ENCODE measurements at regions not wholly inside any gene's neighbourhood (a gene's known extent, or its start where the extent isn't known, plus 50 kb on each side); places are given as distances from the start of the nearest gene placed in this dataset.

- DNase-seq (no peak), ATAC-seq (no peak)
- intact Hi-C loops (cut with DNase I, micrococcal nuclease), result no loop called here
Measured at GRCh38 chr4:3830774-3831528, 64.8 kb downstream of the ADRA2C start.

GRCh38 chr4:3831529-3832150 is 65.5 kb downstream of the ADRA2C start:
- intact Hi-C loops (cut with DNase I, micrococcal nuclease), result no loop called here
- ATAC-seq (no peak), DNase-seq (no peak)

DNA sequence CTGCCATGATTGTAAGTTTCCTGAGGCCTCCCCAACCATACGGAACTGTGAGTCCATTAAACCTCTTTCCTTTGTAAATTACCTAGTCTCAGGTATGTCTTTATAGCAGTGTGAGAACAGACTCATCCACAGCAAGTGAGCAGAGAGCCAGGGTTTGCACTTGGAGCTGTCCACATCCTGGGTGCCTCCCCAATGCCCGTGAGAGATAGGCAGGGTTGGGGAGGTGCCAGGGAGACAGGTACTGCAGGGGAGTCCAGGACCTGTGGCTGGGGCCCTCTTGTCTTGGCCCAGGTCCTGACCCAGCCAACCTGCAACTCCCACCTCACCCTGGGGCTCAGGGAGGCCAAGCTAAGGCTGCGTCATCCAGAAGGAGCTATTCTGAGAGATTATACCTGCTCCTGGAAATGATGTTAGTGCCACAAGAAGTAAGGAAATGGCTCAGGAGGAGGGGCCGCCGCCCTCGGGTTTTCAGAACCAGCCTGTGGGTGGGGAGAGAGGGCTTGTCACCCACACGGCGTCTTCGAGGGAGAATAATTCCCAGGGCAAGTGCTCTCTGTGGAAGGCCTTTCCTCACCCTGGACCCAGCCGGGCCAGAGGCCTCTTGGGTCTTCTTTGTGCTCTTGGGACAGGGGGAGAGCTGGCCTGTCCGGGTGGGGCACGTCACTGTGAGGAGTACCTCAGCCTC is 66.5 kb downstream of the ADRA2C start:
- intact Hi-C loops (cut with DNase I, micrococcal nuclease), result no loop called here
- DNase-seq, result no peak
- no peak for ATAC-seq

DNA sequence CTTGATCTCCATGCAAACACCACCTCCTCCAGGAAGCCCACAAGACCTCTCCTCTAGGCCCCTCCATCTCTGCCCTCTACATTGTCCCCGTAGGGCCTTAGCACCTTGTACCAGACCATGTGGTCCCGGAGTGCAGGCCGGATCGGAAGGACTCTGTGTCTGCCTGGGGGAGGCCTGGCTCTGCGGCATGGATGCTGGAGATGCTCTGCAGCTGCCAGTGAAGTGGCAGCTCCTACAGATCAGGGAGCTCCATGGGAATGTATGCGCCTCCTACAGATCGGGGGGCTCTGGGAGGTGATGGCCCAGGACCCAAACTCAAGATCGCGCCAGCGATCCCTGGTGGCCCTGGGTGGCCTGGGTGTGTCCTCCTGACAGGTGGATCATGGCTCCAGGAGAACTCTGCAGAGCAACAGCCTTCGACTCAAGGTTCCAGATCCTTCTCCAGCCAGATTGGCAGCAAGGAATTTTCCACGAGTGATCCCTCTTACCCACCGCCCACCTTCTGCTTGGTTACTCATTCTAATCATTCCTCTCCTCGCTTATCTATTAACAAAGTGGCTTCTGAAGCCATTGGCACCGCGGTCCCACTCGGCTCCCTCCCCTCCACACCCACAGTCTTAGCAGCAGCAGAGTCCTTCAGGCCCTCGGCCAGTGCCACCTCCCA is 67.3 kb downstream of the ADRA2C start:
- no peak for ATAC-seq
- DNase-seq, result no peak
- intact Hi-C loops (cut with DNase I, micrococcal nuclease), result no loop called here

- intact Hi-C loops (cut with DNase I, micrococcal nuclease), result no loop called here
- DNase-seq, result no peak
- no peak for ATAC-seq
Measured at GRCh38 chr4:3834186-3834662, 68.0 kb downstream of the ADRA2C start.

DNA sequence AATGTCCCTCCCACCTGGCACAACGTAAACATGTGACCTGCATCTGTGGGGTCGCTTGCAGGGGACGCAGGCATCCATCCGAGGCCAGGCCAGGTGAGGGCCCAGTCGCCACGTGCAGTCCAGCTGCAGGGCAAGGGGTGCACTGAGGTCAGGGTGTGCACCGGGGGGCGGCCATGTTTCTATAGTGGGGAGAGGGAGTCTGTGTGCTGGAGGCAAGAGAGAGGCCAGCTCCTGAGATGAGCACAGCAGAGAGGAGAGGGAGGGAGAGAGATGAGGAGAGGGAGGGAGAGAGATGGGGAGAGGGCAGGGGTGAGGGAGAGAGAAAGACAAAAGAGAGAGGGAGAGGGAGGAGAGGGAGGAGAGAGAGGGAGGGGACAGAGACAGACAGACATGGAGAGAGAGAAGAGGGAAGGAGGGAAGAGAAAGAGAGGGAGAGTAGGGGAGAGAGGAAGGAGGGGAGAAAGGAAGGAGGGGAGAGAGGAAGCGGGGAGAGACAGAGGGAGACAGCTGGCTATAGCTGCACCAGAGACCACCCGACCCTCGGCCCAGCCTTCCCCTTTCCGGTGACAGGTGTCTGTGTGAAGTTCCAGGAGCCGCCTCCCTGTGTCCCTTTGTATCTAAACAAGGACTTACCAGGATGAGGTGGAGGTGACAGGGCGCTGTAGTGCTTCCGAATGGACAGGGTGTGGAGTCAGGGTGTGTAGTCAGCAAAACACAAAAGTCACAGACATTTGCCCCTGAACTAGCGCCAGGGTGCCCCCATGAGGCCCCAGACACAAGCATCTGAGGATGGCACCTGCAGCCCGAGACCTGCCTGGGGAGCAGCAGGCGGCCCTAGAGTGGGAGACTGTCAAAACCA is 68.7 kb downstream of the ADRA2C start:
- DNase-seq (no peak), ATAC-seq (no peak)
- intact Hi-C loops (cut with DNase I, micrococcal nuclease), result no loop called here

DNA sequence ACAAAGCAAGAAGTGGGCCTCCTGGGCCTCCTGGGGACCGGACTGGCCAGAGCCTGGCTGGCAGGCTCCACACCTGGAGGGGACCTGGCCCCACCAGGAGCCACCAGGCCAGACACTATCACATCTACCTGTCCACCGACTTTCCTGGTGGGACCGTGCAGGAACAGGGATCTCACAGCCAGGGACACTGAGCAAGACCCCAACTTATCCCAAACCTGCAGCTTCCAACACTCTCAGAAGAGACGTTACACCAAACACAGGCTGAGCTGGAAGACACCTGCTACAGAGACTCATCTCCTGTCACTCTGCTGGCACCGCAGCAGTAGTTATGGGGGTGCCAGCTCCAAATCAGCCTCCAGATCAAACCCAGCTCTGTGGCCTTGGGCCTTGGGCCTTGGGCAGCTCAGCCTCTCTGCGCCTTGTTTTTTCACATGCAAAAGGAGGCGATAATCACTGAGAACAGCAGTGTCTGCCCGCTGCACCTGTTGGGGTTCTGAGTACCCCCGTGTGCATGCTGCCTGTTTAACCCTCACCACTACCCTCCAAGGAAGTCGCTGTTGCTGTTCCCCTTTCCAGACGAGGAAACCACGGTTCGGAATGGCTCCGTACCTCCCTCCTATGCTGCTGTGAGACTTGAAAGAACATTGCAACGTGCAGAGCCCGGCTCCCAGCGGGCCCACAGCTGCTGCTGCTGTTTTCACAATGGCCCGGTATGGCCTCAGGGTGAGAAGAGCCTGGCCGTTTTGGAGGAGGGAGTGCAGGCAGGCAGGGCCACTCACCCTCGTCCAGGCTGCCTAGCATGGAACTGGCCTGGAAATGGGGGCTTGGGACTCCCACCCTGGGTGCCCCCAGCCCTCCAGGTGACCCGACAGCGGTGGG is 69.6 kb downstream of the ADRA2C start:
- intact Hi-C loops (cut with DNase I, micrococcal nuclease), result no loop called here
- DNase-seq, result no peak
- no peak for ATAC-seq

DNA sequence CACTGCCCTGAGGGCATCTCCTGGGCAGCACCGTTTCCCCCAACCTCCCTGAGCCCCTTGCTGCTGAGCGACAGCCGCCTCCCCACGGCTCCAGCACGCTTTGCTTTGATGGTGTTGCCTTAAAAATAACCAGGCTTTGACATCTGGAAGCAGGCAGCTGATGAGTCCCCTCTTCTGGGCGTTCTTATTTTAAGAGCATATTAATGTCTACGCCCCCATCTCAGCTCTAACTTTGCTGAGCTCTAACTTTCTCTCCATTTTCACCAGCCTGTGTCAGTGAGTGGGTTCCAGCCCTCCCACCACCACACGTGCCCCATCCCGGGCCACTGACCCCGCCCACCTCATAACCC is 70.2 kb downstream of the ADRA2C start:
- ATAC-seq (no peak), DNase-seq (no peak)
- intact Hi-C loops (cut with DNase I, micrococcal nuclease), result no loop called here

DNA sequence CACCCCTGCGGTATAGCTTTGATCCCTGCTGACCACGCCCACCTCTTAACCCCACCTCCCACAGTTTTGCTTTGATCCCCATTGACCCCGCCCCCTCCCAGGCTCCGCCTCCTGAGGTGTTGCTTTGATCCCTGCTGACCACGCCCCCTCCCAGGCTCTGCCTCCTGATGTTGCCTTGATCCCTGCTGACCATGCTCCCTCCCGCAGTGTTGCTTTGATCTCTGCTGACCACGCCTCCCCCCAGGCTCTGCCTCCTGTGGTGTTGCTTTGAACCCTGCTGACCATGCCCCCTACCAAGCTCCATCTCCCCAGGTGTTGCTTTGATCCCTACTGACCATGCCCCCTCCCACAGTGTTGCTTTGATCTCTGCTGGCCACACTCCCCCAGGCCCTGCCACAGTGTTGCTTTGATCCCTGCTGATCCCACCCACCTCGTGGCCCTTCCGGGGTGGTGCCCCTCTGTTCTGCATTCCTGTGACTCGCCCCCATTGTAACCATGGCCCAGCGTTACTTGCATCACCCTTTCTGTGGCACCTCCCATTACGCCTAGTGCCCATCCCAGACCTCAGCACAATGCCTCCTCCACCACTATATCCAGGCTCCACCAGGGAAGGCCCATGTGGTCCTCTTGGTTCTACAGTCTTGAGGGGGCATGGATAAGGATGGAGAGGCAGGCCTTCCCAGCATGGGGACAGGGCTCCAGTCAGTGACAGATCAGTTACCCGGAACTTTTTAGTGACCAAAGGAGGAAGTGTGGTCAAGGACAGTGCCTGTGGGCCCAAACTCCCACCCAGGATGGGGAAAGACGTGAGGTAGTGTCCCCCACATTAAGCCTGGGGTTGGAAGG is 70.8 kb downstream of the ADRA2C start:
- ATAC-seq (no peak), DNase-seq (no peak)
- intact Hi-C loops (cut with DNase I, micrococcal nuclease), result no loop called here

- intact Hi-C loops (cut with DNase I, micrococcal nuclease), result no loop called here
- DNase-seq (no peak), ATAC-seq (no peak)
Measured at GRCh38 chr4:3838437-3839380, 72.5 kb downstream of the ADRA2C start.

DNA sequence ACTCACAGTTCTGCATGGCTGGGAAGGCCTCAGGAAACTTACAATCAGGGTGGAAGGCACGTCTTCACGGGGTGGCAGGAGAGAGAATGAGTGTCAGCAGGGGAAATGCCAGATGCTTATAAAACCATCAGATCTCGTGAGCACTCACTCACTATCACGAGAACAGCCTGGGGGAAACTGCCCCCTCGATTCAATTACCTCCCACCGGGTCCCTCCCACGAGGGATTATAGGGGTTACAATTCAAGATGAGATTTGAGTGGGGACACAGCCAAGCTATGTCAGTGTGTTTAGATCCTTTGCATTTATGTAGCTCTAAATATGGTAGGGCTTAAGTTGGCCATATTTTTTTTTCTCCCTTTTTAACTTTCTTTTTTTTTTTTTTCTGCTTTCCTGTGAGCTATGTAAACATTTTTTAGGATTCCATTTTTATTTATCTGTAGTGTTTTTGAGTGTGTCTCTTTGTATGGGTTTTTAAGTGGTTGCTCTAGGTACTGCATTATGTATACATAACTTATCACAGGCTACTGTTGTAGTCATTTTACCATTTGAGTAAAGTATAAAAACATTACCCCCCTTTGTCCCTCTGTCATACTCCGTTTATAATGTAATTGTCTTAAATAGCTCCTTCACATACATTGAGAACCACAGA is 79.0 kb downstream of the ADRA2C start:
- ATAC-seq, result no peak
- DNase-seq, result no peak
- intact Hi-C loops (cut with DNase I, micrococcal nuclease), result no loop called here

GRCh38 chr4:3845744-3846429 is 79.7 kb downstream of the ADRA2C start:
- ATAC-seq, result no peak
- DNase-seq, result no peak
- intact Hi-C loops (cut with DNase I, micrococcal nuclease), result no loop called here

- ATAC-seq (no peak), DNase-seq (no peak)
- intact Hi-C loops (cut with DNase I, micrococcal nuclease), result no loop called here
Measured at GRCh38 chr4:3847211-3847940, 81.2 kb downstream of the ADRA2C start.

GRCh38 chr4:3848323-3848722 is 82.1 kb downstream of the ADRA2C start:
- ATAC-seq, result no peak
- intact Hi-C loops (cut with DNase I, micrococcal nuclease), result no loop called here
- no peak for DNase-seq

Data from left colon (tissue), 2 donors.